ENCODE measurements at regions not wholly inside any gene's neighbourhood (a gene's known extent, or its start where the extent isn't known, plus 50 kb on each side); places are given as distances from the start of the nearest gene placed in this dataset.

DNA sequence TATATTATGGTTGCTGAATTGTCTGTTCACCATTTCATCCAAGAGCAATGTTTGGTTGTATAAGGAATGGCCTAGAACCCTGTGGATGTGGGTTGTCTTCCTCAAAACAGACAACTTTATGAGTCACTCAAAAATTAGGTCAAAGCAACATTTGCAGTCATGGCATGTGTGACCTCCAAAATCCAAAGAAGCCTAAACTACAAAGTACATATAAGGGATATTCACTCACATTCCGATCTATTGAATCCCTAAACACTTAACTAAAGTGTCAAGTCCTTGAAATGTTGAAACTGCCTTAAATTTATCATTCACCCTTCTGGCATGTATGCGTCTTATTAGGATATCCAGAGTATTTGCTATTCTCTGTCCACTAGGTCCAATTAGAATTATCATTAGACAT is 491.5 kb downstream of the NUF2 start:
- no peak for TF ChIP-seq POLR2A (IDR thresholded peaks at IDR 0.05)
- TF ChIP-seq, protein P1, sequence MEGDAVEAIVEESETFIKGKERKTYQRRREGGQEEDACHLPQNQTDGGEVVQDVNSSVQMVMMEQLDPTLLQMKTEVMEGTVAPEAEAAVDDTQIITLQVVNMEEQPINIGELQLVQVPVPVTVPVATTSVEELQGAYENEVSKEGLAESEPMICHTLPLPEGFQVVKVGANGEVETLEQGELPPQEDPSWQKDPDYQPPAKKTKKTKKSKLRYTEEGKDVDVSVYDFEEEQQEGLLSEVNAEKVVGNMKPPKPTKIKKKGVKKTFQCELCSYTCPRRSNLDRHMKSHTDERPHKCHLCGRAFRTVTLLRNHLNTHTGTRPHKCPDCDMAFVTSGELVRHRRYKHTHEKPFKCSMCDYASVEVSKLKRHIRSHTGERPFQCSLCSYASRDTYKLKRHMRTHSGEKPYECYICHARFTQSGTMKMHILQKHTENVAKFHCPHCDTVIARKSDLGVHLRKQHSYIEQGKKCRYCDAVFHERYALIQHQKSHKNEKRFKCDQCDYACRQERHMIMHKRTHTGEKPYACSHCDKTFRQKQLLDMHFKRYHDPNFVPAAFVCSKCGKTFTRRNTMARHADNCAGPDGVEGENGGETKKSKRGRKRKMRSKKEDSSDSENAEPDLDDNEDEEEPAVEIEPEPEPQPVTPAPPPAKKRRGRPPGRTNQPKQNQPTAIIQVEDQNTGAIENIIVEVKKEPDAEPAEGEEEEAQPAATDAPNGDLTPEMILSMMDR (IDR thresholded peaks at IDR 0.05) = no peak

All from right lobe of liver (tissue), 4 donors.